Heart right ventricle (tissue), 16 donors: ENCODE measurements at regions not wholly inside any gene's neighbourhood (a gene's known extent, or its start where the extent isn't known, plus 50 kb on each side); places are given as distances from the start of the nearest gene placed in this dataset.

Experiments
- ATAC-seq, 8 donors: fragments of 200-7000 bp; cut with Tn5 transposase; one replicate each; pipeline ENCODE4 v1.9.1; 2020; ENCODE audit warnings: mild to moderate bottlenecking in 8 of 8, moderate library complexity in 8 of 8, moderate number of reproducible peaks in 1 of 8
- DNase-seq, 2 donors: peaks; one replicate each; pipeline ENCODE4 v3.0.0-alpha.2; 2020
- H3K27ac ChIP-seq, 10 donors: fragments of 200-600 bp; sonication (generic) in 2 of 10; one replicate each; pipeline versions ENCODE4 v1.5.0 to v1.8.0; 2020 to 2022; ENCODE audit warnings: mild to moderate bottlenecking in 3 of 10
- H3K27me3 ChIP-seq, 7 donors: fragments of 200-600 bp; one replicate each; pipeline ENCODE4 v1.8.0; 2021 to 2022; ENCODE audit warnings: mild to moderate bottlenecking in 2 of 7
- H3K36me3 ChIP-seq, 9 donors: fragments of 200-600 bp; sonication (generic) in 1 of 9; one replicate each; pipeline versions ENCODE4 v1.5.0 to v1.8.0; 2020 to 2022; ENCODE audit warnings: mild to moderate bottlenecking in 2 of 9
- H3K4me1 ChIP-seq, 9 donors: fragments of 200-600 bp; sonication (generic) in 1 of 9; one replicate each; pipeline versions ENCODE4 v1.5.0 to v1.8.0; 2020 to 2022; ENCODE audit warnings: mild to moderate bottlenecking in 4 of 9
- H3K4me3 ChIP-seq, 10 donors: fragments of 200-600 bp; sonication (generic) in 2 of 10; one replicate each; pipeline versions ENCODE4 v1.5.0 to v1.8.0; 2020 to 2022; ENCODE audit warnings: mild to moderate bottlenecking in 7 of 10, moderate library complexity in 2 of 10
- H3K9me3 ChIP-seq, 11 donors: fragments of 200-600 bp in 10 of 11; sonication (generic) in 2 of 11; one replicate each; pipeline versions ENCODE4 v1.5.0 to v1.8.0; 2013 to 2022; ENCODE audit warnings: mild to moderate bottlenecking in 2 of 11, control low read depth in 1 of 11, moderate library complexity in 1 of 11
- WGBS, 2 donors: extraction: QIAGEN DNeasy Blood & Tissue Kit; methylation state at CpG; one replicate each; pipeline ENCODE4 v1.1.7; 2013; ENCODE audit warnings: inconsistent platforms in 1 of 2; 5-methylcytosine and 5-hydroxymethylcytosine counted together
- intact Hi-C, 10 donors: fragments of 100-400 bp; cut with DNase I; formaldehyde crosslinking; loops; one replicate each; pipeline versions ENCODE4 v1.11.1 to v1.14.2; 2022
- TF ChIP-seq, protein P1 (sequence below), 9 donors: fragments of 200-600 bp; sonication (generic) in 2 of 9; IDR thresholded peaks; one replicate each; pipeline versions ENCODE4 v1.5.0 to v1.8.0; 2021 to 2022; ENCODE audit warnings: antibody characterized with exemption in 9 of 9, mild to moderate bottlenecking in 5 of 9, moderate library complexity in 1 of 9
- donor health status: Arrhythmogenic right ventricular cardiomyopathy.
- donor health status: ischemic (EF 13 %, LVEDD 7.1; RV severe dilation, severe dysfunction).
- donor health status: healthy with polysubstance abuse.
- donor health status: DM: no; HTN: yes; CAD: no.
- donor health status: DM: no; HTN: no; CAD: no.
- donor health status: ischemic (EF 25% LVEDD 6.9; RV normal size, moderate dysfunction).
- donor health status: ischemic (EF 25% LVEDD 5.7; RV mildly dilated, moderate dysfunction).
- donor health status: healthy.
- donor health status: DM: yes; HTN: yes; CAD: no.
- donor health status: Ischemic cardiomyopathy.
- donor health status: ischemic (EF 35%, LVEDD 5.7; RV mildly dilated, moderate dysfunction).
- donor health status: nonischemic (EF 11% LVEDD 7.7; RV severe dilation, severe dysfunction).
- donor health status: DM: yes; HTN: yes; CAD: no.
- donor health status: PGD.
- donor health status: ischemic (EF 29% LVEDD 5.4; RV normal size, mild dysfunction).
- donor health status: nonischemic (EF 23%, LVEDD 6.1; RV moderate dilation, normal function).

DNA sequence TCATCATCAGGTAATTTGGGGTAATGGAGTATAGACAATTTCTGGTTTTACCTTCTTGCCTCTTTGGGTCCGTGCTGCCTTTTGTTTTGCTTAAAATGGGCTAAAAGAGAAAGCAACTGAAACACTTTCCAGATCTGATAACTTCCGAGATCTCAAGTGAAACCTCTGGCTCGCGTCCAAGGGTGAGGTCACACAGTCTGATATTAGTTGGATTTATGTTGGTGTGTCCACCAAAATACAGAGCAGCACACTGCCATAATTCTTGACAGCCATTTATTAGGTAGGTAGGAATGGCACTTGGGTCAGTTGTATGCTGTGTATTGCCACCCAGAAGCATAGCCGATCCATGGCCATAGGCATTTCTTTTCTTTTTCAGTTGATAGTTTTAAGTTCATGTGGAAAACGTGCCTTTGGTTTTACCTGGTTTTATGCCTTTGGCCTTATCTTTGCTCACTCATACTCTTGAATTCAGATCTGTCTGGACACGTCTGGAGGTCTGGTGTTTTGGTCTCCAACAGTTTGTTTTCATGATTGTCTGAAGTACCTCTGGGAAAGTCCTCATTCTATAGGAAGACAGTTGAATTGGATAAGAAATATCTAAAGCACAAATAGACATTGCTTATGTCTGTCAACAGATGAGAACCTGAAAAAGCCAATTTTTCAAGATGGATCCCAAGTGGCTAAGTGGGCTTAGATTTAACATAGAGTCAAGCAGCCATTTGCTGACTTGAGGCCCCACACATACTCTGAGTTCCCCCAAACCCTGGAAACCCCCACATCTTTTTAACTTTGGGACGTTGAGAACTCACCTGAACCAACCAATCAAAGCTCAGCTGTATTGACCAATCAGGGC is 320.8 kb downstream of the SOX4 start:
- WGBS, 2 donors: 46 to 55% methylated on average over 8 of the region's 8 CpGs
- H3K27ac ChIP-seq: peak overlapping the region in 1 of 10 donors; percentile 45

DNA sequence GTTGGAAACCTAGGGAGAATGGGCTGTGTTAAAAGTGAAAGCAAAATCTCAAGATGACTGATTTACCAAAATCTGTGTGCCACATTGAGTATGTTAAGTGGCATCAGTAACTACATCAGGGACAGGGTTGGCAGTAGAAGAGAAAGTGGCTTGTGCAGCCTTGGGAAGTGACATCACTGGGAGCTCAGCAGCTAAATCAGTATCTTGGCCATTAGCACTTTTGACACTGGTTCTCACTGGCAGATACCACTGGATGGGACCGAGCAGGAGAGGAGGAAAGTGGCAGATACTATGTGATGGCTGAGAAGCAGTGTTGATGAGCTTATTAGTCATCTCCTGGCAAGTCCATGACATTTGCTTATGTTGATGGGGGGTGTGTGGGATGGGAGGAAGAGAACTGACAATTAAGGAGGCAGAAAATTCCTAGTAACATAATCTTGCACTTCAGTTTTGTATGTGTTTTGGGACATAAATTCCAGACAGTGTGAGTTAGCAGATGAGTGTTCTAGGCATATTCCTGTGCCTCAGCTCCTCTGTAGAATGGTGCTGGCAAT is 322.2 kb downstream of the SOX4 start:
- Histone ChIP-seq H3K27me3 (no peaks in the 10 kb centered on the region), H3K9me3 (no peaks in the 10 kb centered on the region), H3K36me3 (no peaks in the 10 kb centered on the region), H3K4me1 (peaks cover 0 to 25% (median 12%) of the 10 kb centered on the region in 9 donors), H3K4me3 (no peak overlapping the region), H3K27ac (peak overlapping the region in 1 of 10 donors; percentile 39)
- WGBS, 2 donors: 17 to 49% methylated on average over 1 of the region's 1 CpG
- intact Hi-C loops: no loop called here
- peak in 3 of 8 donors; percentile 45 to 73 (median 71) for ATAC-seq
- DNase-seq: no peak
- TF ChIP-seq, protein P1, sequence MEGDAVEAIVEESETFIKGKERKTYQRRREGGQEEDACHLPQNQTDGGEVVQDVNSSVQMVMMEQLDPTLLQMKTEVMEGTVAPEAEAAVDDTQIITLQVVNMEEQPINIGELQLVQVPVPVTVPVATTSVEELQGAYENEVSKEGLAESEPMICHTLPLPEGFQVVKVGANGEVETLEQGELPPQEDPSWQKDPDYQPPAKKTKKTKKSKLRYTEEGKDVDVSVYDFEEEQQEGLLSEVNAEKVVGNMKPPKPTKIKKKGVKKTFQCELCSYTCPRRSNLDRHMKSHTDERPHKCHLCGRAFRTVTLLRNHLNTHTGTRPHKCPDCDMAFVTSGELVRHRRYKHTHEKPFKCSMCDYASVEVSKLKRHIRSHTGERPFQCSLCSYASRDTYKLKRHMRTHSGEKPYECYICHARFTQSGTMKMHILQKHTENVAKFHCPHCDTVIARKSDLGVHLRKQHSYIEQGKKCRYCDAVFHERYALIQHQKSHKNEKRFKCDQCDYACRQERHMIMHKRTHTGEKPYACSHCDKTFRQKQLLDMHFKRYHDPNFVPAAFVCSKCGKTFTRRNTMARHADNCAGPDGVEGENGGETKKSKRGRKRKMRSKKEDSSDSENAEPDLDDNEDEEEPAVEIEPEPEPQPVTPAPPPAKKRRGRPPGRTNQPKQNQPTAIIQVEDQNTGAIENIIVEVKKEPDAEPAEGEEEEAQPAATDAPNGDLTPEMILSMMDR (IDR thresholded peaks at IDR 0.05): no peak

More for the DNA sequence above, 320.8 kb downstream of the SOX4 start:
- ATAC-seq (peak in 6 of 8 donors; percentile 33 to 76 (median 59)), DNase-seq (peak; percentile 69 to 83)
- Histone ChIP-seq H3K9me3 (no peaks in the 10 kb centered on the region), H3K36me3 (peaks cover 0 to 6% (median 0%) of the 10 kb centered on the region in 9 donors), H3K4me1 (peaks cover 0 to 25% (median 12%) of the 10 kb centered on the region in 9 donors), H3K4me3 (peak overlapping the region in 3 of 10 donors; percentile 8 to 29 (median 16)), H3K27me3 (no peaks in the 10 kb centered on the region)
- TF ChIP-seq, protein P1 (IDR thresholded peaks at IDR 0.05): no peak
- intact Hi-C loops: no loop called here

DNA sequence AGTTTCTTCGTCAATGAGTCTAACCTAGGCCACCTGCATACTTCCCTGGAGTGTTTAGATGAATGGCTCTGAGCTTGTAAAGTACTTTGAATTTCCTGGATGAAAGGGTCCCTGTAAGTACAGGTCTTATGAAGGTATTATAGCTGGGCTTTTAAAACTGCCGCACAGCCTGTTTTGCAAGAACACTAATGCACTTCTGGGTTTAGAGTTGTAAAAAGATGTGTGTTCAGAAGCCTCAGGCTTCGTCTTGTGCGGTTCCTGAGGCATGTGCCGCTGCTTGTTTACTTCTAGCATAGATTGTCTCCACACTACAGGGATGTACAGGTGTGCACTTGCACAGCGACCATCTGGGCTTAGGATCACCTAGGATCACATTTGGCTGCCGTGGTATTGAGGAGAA is 324.5 kb downstream of the SOX4 start:
- Histone ChIP-seq H3K4me3 (no peak overlapping the region), H3K4me1 (peaks cover 0 to 20% (median 7%) of the 10 kb centered on the region in 9 donors), H3K27ac (no peak overlapping the region), H3K9me3 (no peaks in the 10 kb centered on the region), H3K27me3 (no peaks in the 10 kb centered on the region), H3K36me3 (no peaks in the 10 kb centered on the region)
- 95 to 96% methylated on average over 7 of the region's 7 CpGs for WGBS, 2 donors
- ATAC-seq (no peak), DNase-seq (no peak)
- TF ChIP-seq, protein P1 (IDR thresholded peaks at IDR 0.05): no peak
- intact Hi-C loops: no loop called here

GRCh38 chr6:21918666-21919065 is 325.1 kb downstream of the SOX4 start:
- no peak for ATAC-seq
- Histone ChIP-seq H3K4me3 (no peak overlapping the region), H3K36me3 (no peaks in the 10 kb centered on the region), H3K9me3 (no peaks in the 10 kb centered on the region), H3K27ac (no peak overlapping the region), H3K27me3 (no peaks in the 10 kb centered on the region), H3K4me1 (peaks cover 0 to 20% (median 7%) of the 10 kb centered on the region in 9 donors)
- TF ChIP-seq, protein P1 (IDR thresholded peaks at IDR 0.05): no peak
- intact Hi-C loops: no loop called here
- 90 to 97% methylated on average over 4 of the region's 4 CpGs for WGBS, 2 donors
- DNase-seq: no peak
